Testis (tissue), 2 donors: ENCODE measurements at regions not wholly inside any gene's neighbourhood (a gene's known extent, or its start where the extent isn't known, plus 50 kb on each side); places are given as distances from the start of the nearest gene placed in this dataset.

ENCODE experiments used
- CTCF ChIP-seq, 3 experiments: fragments of 450-650 bp in 2 of 3; fragments of 200-600 bp in 1 of 3; sonication (generic) in 1 of 3; IDR thresholded peaks; one replicate each; pipeline ENCODE4 v1.5.1; 2016 to 2019; ENCODE audit warnings: antibody characterized with exemption in 3 of 3, mild to moderate bottlenecking in 2 of 3, moderate library complexity in 1 of 3
- POLR2A ChIP-seq: fragments of 450-650 bp; IDR thresholded peaks from one replicate; pipeline ENCODE4 v1.6.1; 2017; ENCODE audit warnings: antibody characterized with exemption, mild to moderate bottlenecking, moderate library complexity

- TF ChIP-seq CTCF (IDR thresholded peaks at IDR 0.05): no peak
- TF ChIP-seq POLR2A: no peak
Observed at GRCh38 chr16:79407005-79407404, 193.5 kb downstream of the MAF start.
